ENCODE measurements at regions not wholly inside any gene's neighbourhood (a gene's known extent, or its start where the extent isn't known, plus 50 kb on each side); places are given as distances from the start of the nearest gene placed in this dataset.

DNA sequence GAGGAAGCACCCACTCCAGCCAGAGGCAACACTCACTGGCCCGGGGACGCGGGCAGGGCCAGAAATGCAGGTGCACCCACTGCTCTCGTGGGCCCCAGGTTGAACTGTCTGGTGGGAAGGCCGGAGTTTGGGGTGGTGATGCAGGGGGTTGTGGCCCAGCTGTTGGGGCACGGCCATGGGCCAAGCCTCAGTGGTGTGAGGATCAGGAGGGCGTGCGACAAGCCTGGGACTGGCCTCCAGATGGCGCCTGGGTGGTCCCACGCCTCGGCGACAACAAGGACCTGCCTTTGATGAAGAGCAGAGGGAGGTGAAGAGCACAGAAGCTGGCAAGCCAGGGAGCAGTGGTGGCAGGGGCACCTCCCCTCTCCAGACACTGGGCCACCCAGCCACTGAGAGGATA, 240.8 kb downstream of the BRD1 start:
- TF ChIP-seq, protein P1, sequence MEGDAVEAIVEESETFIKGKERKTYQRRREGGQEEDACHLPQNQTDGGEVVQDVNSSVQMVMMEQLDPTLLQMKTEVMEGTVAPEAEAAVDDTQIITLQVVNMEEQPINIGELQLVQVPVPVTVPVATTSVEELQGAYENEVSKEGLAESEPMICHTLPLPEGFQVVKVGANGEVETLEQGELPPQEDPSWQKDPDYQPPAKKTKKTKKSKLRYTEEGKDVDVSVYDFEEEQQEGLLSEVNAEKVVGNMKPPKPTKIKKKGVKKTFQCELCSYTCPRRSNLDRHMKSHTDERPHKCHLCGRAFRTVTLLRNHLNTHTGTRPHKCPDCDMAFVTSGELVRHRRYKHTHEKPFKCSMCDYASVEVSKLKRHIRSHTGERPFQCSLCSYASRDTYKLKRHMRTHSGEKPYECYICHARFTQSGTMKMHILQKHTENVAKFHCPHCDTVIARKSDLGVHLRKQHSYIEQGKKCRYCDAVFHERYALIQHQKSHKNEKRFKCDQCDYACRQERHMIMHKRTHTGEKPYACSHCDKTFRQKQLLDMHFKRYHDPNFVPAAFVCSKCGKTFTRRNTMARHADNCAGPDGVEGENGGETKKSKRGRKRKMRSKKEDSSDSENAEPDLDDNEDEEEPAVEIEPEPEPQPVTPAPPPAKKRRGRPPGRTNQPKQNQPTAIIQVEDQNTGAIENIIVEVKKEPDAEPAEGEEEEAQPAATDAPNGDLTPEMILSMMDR (conservative IDR thresholded peaks at IDR 0.05; ENCODE audit: low read depth, low read length), result no peak
- TF ChIP-seq CEBPB (IDR thresholded peaks at IDR 0.05; ENCODE audit: low read depth, low read length), result no peak
- no peak for TF ChIP-seq SMC3 (IDR thresholded peaks at IDR 0.05; ENCODE audit: low read depth, low read length)
- TF ChIP-seq MAFK (IDR thresholded peaks at IDR 0.05; ENCODE audit: low read depth, low read length), result no peak
- no peak for TF ChIP-seq MXI1 (IDR thresholded peaks at IDR 0.05; ENCODE audit: borderline replicate concordance, low read depth, low read length)
- no peak for TF ChIP-seq POLR2A (IDR thresholded peaks at IDR 0.05; ENCODE audit: low read depth, low read length)
- no peak for TF ChIP-seq RAD21 (IDR thresholded peaks at IDR 0.05; ENCODE audit: low read length)
- TF ChIP-seq MAZ (IDR thresholded peaks at IDR 0.05; ENCODE audit: borderline replicate concordance, low read depth, low read length), result no peak
- TF ChIP-seq FOS (IDR thresholded peaks at IDR 0.05; ENCODE audit: low read depth, low read length), result no peak
- no peak for TF ChIP-seq CHD1 (IDR thresholded peaks at IDR 0.05; ENCODE audit: low read depth, low read length)
- TF ChIP-seq, protein P2, sequence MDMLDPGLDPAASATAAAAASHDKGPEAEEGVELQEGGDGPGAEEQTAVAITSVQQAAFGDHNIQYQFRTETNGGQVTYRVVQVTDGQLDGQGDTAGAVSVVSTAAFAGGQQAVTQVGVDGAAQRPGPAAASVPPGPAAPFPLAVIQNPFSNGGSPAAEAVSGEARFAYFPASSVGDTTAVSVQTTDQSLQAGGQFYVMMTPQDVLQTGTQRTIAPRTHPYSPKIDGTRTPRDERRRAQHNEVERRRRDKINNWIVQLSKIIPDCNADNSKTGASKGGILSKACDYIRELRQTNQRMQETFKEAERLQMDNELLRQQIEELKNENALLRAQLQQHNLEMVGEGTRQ (IDR thresholded peaks at IDR 0.05; ENCODE audit: low read depth, low read length), result no peak

Data from IMR-90 (cell line).